GM23338 (cell line): ENCODE measurements at regions not wholly inside any gene's neighbourhood (a gene's known extent, or its start where the extent isn't known, plus 50 kb on each side); places are given as distances from the start of the nearest gene placed in this dataset.

Experiments
- ATAC-seq: fragments of 200-7000 bp; cut with Tn5 transposase; 3 replicates; pipeline ENCODE4 v1.9.1; 2020
- DNase-seq: peaks from one replicate; pipeline ENCODE4 v3.0.0-alpha.2; 2015; ENCODE audit warnings: low spot score
- H2AFZ ChIP-seq: fragments of 200-600 bp; sonication (generic); 2 replicates; pipeline ENCODE4 v1.8.0; 2016; ENCODE audit warnings: antibody characterized with exemption, mild to moderate bottlenecking, moderate library complexity
- H3F3A ChIP-seq: fragments of 200-600 bp; sonication (generic); replicated peaks from 2 replicates; pipeline ENCODE4 v1.8.0; 2017; ENCODE audit warnings: antibody characterized with exemption, mixed run types, low read depth
- H3K27ac ChIP-seq: fragments of 200-600 bp; sonication (generic); 2 replicates; pipeline ENCODE4 v1.6.1; 2016; ENCODE audit warnings: low read depth
- H3K27me3 ChIP-seq: fragments of 200-600 bp; sonication (generic); 2 replicates; pipeline ENCODE4 v1.8.0; 2016; ENCODE audit warnings: mild to moderate bottlenecking, mixed run types, moderate library complexity; ENCODE audit not compliant: insufficient read depth
- H3K36me3 ChIP-seq: fragments of 200-600 bp; sonication (generic); 2 replicates; pipeline ENCODE4 v1.8.0; 2016; ENCODE audit warnings: mild to moderate bottlenecking; ENCODE audit not compliant: insufficient read depth
- H3K4me1 ChIP-seq: fragments of 200-600 bp; sonication (generic); 2 replicates; pipeline ENCODE4 v1.8.0; 2016; ENCODE audit warnings: mild to moderate bottlenecking, moderate library complexity; ENCODE audit not compliant: insufficient read depth
- H3K4me2 ChIP-seq: fragments of 200-600 bp; sonication (generic); 2 replicates; pipeline ENCODE4 v1.7.1; 2017; ENCODE audit warnings: mixed run types
- H3K4me3 ChIP-seq: fragments of 200-600 bp; sonication (generic); 2 replicates; pipeline ENCODE4 v1.6.1; 2016; ENCODE audit warnings: mixed run types
- H3K79me2 ChIP-seq: fragments of 200-600 bp; sonication (generic); replicated peaks from 2 replicates; pipeline ENCODE4 v1.8.0; 2017; ENCODE audit warnings: mild to moderate bottlenecking; ENCODE audit not compliant: insufficient read depth
- H3K9me2 ChIP-seq: fragments of 200-600 bp; sonication (generic); 2 replicates; pipeline ENCODE4 v1.8.0; 2017; ENCODE audit not compliant: insufficient read depth
- H4K20me1 ChIP-seq: fragments of 200-600 bp; sonication (generic); replicated peaks from 2 replicates; pipeline ENCODE4 v1.8.0; 2017; ENCODE audit warnings: mild to moderate bottlenecking; ENCODE audit not compliant: insufficient read depth
- H3K27ac Mint-ChIP-seq: 2 replicates; pipeline ENCODE4 v1.8.0; 2020; ENCODE audit warnings: inconsistent platforms, mild to moderate bottlenecking, moderate library complexity, mixed read lengths
- H3K27me3 Mint-ChIP-seq: 3 replicates; pipeline ENCODE4 v1.8.0; 2022; ENCODE audit warnings: low read depth, mild to moderate bottlenecking, moderate library complexity, mixed read lengths, inconsistent platforms; ENCODE audit not compliant: insufficient read depth, poor library complexity
- H3K36me3 Mint-ChIP-seq: 3 replicates; pipeline ENCODE4 v1.8.0; 2021; ENCODE audit warnings: low read depth, mild to moderate bottlenecking, inconsistent platforms, moderate library complexity, mixed read lengths
- H3K4me1 Mint-ChIP-seq: 3 replicates; pipeline ENCODE4 v1.8.0; 2020; ENCODE audit warnings: mild to moderate bottlenecking, inconsistent platforms, mixed read lengths
- H3K4me3 Mint-ChIP-seq: 3 replicates; pipeline ENCODE4 v1.8.0; 2021; ENCODE audit warnings: moderate library complexity, mild to moderate bottlenecking, inconsistent platforms, mixed read lengths
- H3K9me3 Mint-ChIP-seq: 3 replicates; pipeline ENCODE4 v1.8.0; 2020; ENCODE audit warnings: moderate library complexity, mild to moderate bottlenecking, inconsistent platforms, mixed read lengths
- EZH2 ChIP-seq: fragments of 200-600 bp; sonication (generic); IDR thresholded peaks from one replicate; pipeline ENCODE4 v1.8.0; 2017; ENCODE audit warnings: antibody characterized with exemption, mild to moderate bottlenecking, low read depth; ENCODE audit not compliant: unreplicated experiment
- REST ChIP-seq: IDR thresholded peaks from one replicate; pipeline ENCODE4 v1.6.1; 2018; ENCODE audit warnings: antibody characterized with exemption; ENCODE audit not compliant: unreplicated experiment
- TF ChIP-seq, protein P1 (sequence below): fragments of 250-450 bp; sonication (Bioruptor Pico); IDR thresholded peaks from 2 replicates; pipeline ENCODE4 v1.5.0; 2020; ENCODE audit warnings: mild to moderate bottlenecking, moderate library complexity

DNA sequence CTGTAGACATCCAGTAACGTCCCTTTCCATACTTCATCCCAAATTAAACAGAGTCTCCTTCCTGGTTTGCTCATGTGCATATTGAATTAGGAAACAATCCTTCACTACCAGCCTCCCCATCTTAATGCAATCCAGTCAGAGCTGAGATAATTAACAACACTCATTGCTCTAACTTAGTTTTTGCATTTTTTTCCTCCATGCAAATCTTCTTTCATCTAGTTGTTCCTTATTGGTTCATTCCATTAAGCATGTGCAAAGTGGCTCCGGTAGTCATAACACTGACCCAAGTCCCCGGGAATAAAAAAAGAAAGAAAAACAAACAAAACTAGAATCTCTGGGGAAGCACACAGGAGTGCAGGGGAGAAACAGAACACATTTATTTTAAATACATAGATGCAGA is 1176.1 kb downstream of the GATA3 start (continued):
- TF ChIP-seq, protein P1, sequence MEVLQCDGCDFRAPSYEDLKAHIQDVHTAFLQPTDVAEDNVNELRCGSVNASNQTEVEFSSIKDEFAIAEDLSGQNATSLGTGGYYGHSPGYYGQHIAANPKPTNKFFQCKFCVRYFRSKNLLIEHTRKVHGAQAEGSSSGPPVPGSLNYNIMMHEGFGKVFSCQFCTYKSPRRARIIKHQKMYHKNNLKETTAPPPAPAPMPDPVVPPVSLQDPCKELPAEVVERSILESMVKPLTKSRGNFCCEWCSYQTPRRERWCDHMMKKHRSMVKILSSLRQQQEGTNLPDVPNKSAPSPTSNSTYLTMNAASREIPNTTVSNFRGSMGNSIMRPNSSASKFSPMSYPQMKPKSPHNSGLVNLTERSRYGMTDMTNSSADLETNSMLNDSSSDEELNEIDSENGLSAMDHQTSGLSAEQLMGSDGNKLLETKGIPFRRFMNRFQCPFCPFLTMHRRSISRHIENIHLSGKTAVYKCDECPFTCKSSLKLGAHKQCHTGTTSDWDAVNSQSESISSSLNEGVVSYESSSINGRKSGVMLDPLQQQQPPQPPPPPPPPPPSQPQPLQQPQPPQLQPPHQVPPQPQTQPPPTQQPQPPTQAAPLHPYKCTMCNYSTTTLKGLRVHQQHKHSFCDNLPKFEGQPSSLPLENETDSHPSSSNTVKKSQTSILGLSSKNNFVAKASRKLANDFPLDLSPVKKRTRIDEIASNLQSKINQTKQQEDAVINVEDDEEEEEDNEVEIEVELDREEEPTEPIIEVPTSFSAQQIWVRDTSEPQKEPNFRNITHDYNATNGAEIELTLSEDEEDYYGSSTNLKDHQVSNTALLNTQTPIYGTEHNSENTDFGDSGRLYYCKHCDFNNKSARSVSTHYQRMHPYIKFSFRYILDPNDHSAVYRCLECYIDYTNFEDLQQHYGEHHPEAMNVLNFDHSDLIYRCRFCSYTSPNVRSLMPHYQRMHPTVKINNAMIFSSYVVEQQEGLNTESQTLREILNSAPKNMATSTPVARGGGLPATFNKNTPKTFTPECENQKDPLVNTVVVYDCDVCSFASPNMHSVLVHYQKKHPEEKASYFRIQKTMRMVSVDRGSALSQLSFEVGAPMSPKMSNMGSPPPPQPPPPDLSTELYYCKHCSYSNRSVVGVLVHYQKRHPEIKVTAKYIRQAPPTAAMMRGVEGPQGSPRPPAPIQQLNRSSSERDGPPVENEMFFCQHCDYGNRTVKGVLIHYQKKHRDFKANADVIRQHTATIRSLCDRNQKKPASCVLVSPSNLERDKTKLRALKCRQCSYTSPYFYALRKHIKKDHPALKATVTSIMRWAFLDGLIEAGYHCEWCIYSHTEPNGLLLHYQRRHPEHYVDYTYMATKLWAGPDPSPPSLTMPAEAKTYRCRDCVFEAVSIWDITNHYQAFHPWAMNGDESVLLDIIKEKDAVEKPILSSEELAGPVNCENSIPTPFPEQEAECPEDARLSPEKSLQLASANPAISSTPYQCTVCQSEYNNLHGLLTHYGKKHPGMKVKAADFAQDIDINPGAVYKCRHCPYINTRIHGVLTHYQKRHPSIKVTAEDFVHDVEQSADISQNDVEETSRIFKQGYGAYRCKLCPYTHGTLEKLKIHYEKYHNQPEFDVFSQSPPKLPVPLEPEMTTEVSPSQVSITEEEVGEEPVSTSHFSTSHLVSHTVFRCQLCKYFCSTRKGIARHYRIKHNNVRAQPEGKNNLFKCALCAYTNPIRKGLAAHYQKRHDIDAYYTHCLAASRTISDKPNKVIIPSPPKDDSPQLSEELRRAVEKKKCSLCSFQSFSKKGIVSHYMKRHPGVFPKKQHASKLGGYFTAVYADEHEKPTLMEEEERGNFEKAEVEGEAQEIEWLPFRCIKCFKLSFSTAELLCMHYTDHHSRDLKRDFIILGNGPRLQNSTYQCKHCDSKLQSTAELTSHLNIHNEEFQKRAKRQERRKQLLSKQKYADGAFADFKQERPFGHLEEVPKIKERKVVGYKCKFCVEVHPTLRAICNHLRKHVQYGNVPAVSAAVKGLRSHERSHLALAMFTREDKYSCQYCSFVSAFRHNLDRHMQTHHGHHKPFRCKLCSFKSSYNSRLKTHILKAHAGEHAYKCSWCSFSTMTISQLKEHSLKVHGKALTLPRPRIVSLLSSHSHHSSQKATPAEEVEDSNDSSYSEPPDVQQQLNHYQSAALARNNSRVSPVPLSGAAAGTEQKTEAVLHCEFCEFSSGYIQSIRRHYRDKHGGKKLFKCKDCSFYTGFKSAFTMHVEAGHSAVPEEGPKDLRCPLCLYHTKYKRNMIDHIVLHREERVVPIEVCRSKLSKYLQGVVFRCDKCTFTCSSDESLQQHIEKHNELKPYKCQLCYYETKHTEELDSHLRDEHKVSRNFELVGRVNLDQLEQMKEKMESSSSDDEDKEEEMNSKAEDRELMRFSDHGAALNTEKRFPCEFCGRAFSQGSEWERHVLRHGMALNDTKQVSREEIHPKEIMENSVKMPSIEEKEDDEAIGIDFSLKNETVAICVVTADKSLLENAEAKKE (CRISPR knock-in tag) = no peak
- TF ChIP-seq REST = no peak

- H4K20me1 ChIP-seq = no peaks in the 10 kb centered on the region
- no peak for ATAC-seq
- TF ChIP-seq EZH2 (no peak), REST (no peak)
Observed at GRCh38 chr10:9234191-9234590, 1179.7 kb downstream of the GATA3 start.

More at GRCh38 chr10:9234191-9234590, 1179.7 kb downstream of the GATA3 start:
- no peaks in the 10 kb centered on the region for H3K36me3 ChIP-seq
- H3F3A ChIP-seq = no peaks in the 10 kb centered on the region
- no peaks in the 10 kb centered on the region for H3K9me3 Mint-ChIP-seq
- no peak overlapping the region for H3K4me3 Mint-ChIP-seq
- H3K27me3 ChIP-seq = no peaks in the 10 kb centered on the region
- H3K4me1 ChIP-seq = no peaks in the 10 kb centered on the region
- H3K4me2 ChIP-seq = no peak overlapping the region
- no peaks in the 10 kb centered on the region for H3K27me3 Mint-ChIP-seq
- DNase-seq = no peak
- peaks cover 5% of the 10 kb centered on the region; the same call in 2 of the 3 replicates for H3K4me1 Mint-ChIP-seq
- no peaks in the 10 kb centered on the region for H3K9me2 ChIP-seq
- no peaks in the 10 kb centered on the region for H3K36me3 Mint-ChIP-seq
- no peak overlapping the region for H3K27ac ChIP-seq
- no peaks in the 10 kb centered on the region for H3K79me2 ChIP-seq
- H2AFZ ChIP-seq = no peak overlapping the region
- no peak overlapping the region for H3K27ac Mint-ChIP-seq
- H3K4me3 ChIP-seq = no peak overlapping the region
